ENCODE measurements at regions not wholly inside any gene's neighbourhood (a gene's known extent, or its start where the extent isn't known, plus 50 kb on each side); places are given as distances from the start of the nearest gene placed in this dataset.

DNA sequence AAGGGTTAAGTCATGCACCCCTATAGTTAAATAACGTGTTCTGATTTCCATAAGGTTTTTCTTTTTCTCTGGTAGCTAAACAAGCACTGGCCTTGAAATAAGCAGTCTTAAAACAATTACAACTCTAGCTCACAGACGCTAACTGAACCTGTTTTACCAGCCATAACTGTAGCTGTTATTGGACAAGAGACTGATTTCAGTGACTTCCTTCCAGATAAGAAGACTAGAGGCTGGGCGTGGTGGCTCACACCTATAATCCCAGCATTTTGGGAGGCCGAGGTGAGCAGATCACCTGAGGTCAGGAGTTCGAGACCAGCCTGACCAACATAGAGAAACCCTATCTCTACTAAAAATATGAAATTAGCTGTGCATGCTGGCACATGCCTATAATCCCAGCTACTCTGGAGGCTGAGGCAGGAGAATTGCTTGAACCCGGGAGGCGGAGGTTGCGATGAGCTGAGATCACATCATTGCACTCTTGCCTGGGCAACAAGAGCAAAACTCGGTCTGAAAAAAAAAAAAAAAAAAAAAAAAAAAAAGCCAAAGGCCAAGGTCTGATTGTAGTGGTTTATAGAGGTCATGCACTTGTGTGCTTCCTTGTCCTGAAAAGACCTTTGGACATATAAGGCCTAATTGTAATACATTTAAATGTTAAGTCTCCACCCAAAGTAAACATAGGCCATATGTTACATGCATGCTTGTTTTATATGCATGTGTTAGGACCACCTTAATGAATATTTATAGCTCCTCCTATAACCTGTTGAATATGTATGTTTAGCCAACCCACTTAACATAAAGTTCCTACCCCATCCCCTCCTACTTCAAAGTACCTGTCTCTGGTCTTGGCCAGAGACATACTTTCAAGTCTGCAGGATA lies 319.5 kb upstream of the CA10 start:
- H2AFZ ChIP-seq (ENCODE audit: low read length), result no peak overlapping the region
- no peaks in the 10 kb centered on the region for H3F3A ChIP-seq (ENCODE audit: insufficient read depth, low read length)
- H3K9me3 ChIP-seq (ENCODE audit: low read length), result no peaks in the 10 kb centered on the region
- no peaks in the 10 kb centered on the region for H3K79me2 ChIP-seq (ENCODE audit: insufficient read depth, low read length)
- no peak overlapping the region for H3K9ac ChIP-seq (ENCODE audit: low read length)
- no peak overlapping the region for H3K4me3 ChIP-seq (ENCODE audit: low read depth, low read length, poor library complexity, severe bottlenecking)
- no peak overlapping the region for H3K4me2 ChIP-seq (ENCODE audit: low read length)
- no peaks in the 10 kb centered on the region for H3K36me3 ChIP-seq (ENCODE audit: insufficient read depth, low read length)
- H3K27ac ChIP-seq (ENCODE audit: low read depth, low read length, poor library complexity, severe bottlenecking), result no peak overlapping the region
- no peaks in the 10 kb centered on the region for H4K20me1 ChIP-seq (ENCODE audit: insufficient read depth, low read length)
- H3K4me1 ChIP-seq (ENCODE audit: insufficient read depth, low read length, severe bottlenecking), result no peaks in the 10 kb centered on the region
- TF ChIP-seq CTCF (IDR thresholded peaks at IDR 0.05; ENCODE audit: low read length) (no peak), EZH2 (IDR thresholded peaks at IDR 0.05; ENCODE audit: borderline replicate concordance, low read length) (no peak)
- no peaks in the 10 kb centered on the region for H3K27me3 ChIP-seq (ENCODE audit: insufficient read depth, low read length)
- H3K9me2 ChIP-seq (ENCODE audit: low read depth, low read length), result no peaks in the 10 kb centered on the region

- Histone ChIP-seq H3K36me3 (ENCODE audit: insufficient read depth, low read length) (no peaks in the 10 kb centered on the region), H3F3A (ENCODE audit: insufficient read depth, low read length) (no peaks in the 10 kb centered on the region), H3K9me2 (ENCODE audit: low read depth, low read length) (no peaks in the 10 kb centered on the region), H3K4me2 (ENCODE audit: low read length) (no peak overlapping the region), H3K79me2 (ENCODE audit: insufficient read depth, low read length) (no peaks in the 10 kb centered on the region), H3K27me3 (ENCODE audit: insufficient read depth, low read length) (no peaks in the 10 kb centered on the region), H2AFZ (ENCODE audit: low read length) (no peak overlapping the region), H3K9ac (ENCODE audit: low read length) (no peak overlapping the region), H3K27ac (ENCODE audit: low read depth, low read length, poor library complexity, severe bottlenecking) (no peak overlapping the region), H4K20me1 (ENCODE audit: insufficient read depth, low read length) (no peaks in the 10 kb centered on the region), H3K9me3 (ENCODE audit: low read length) (no peaks in the 10 kb centered on the region), H3K4me3 (ENCODE audit: low read depth, low read length, poor library complexity, severe bottlenecking) (no peak overlapping the region), H3K4me1 (ENCODE audit: insufficient read depth, low read length, severe bottlenecking) (no peaks in the 10 kb centered on the region)
- TF ChIP-seq CTCF (IDR thresholded peaks at IDR 0.05; ENCODE audit: low read length), result no peak
- no peak for TF ChIP-seq EZH2 (IDR thresholded peaks at IDR 0.05; ENCODE audit: borderline replicate concordance, low read length)
Observed at GRCh38 chr17:52476638-52477313, 318.3 kb upstream of the CA10 start.

DNA sequence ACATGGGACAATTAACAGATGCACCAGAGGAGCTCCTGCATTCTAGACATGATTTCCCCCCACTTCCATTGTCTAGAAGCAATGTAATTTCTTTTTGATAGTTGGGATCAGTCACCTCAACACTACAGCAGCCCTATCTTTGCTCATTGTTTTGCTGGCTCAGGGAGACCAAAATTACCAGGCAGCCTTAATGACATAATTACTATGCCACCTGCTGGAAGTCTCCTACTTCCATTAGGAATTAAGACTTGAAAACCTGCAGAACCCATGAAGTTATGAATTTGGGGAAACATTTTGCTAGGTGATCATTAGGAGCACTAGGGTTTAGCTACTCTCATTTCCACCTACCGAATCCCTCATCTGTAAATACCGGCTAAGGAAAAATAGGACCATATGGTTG lies 312.0 kb upstream of the CA10 start:
- H3K4me2 ChIP-seq (ENCODE audit: low read length), result no peak overlapping the region
- no peaks in the 10 kb centered on the region for H3K27me3 ChIP-seq (ENCODE audit: insufficient read depth, low read length)
- H3K9me2 ChIP-seq (ENCODE audit: low read depth, low read length), result no peaks in the 10 kb centered on the region
- no peak overlapping the region for H2AFZ ChIP-seq (ENCODE audit: low read length)
- H3K79me2 ChIP-seq (ENCODE audit: insufficient read depth, low read length), result no peaks in the 10 kb centered on the region
- H3K4me3 ChIP-seq (ENCODE audit: low read depth, low read length, poor library complexity, severe bottlenecking), result no peak overlapping the region
- no peaks in the 10 kb centered on the region for H4K20me1 ChIP-seq (ENCODE audit: insufficient read depth, low read length)
- H3K4me1 ChIP-seq (ENCODE audit: insufficient read depth, low read length, severe bottlenecking), result no peaks in the 10 kb centered on the region
- no peaks in the 10 kb centered on the region for H3K36me3 ChIP-seq (ENCODE audit: insufficient read depth, low read length)
- no peak overlapping the region for H3K9ac ChIP-seq (ENCODE audit: low read length)
- H3K27ac ChIP-seq (ENCODE audit: low read depth, low read length, poor library complexity, severe bottlenecking), result no peak overlapping the region
- no peaks in the 10 kb centered on the region for H3F3A ChIP-seq (ENCODE audit: insufficient read depth, low read length)
- TF ChIP-seq EZH2 (IDR thresholded peaks at IDR 0.05; ENCODE audit: borderline replicate concordance, low read length), result no peak
- no peak for TF ChIP-seq CTCF (IDR thresholded peaks at IDR 0.05; ENCODE audit: low read length)
- no peaks in the 10 kb centered on the region for H3K9me3 ChIP-seq (ENCODE audit: low read length)

Measured in OCI-LY1 (cell line).